K562 (cell line): ENCODE measurements at regions not wholly inside any gene's neighbourhood (a gene's known extent, or its start where the extent isn't known, plus 50 kb on each side); places are given as distances from the start of the nearest gene placed in this dataset.

Source experiments
- CREBBP ChIP-seq: IDR thresholded peaks from one replicate; pipeline ENCODE4 v1.6.1; 2012; ENCODE audit warnings: low read depth, mild to moderate bottlenecking, control low read depth, inconsistent platforms, low read length
- DPF2 ChIP-seq: fragments of 450-650 bp; IDR thresholded peaks from 2 replicates; pipeline ENCODE4 v1.6.1; 2016
- ELF1 ChIP-seq: fragments of 200-800 bp; sonication (Bioruptor generic); IDR thresholded peaks from 2 replicates; pipeline ENCODE4 v1.6.1; 2016; ENCODE audit warnings: missing genetic modification characterization, missing compliant biosample characterization
- HDAC2 ChIP-seq: fragments of 450-650 bp; IDR thresholded peaks from 2 replicates; pipeline ENCODE4 v1.6.1; 2016; ENCODE audit warnings: mild to moderate bottlenecking
- HNRNPL ChIP-seq: fragments of 200-400 bp; formaldehyde crosslinking; IDR thresholded peaks from 2 replicates; pipeline ENCODE4 v1.6.1; 2017; ENCODE audit warnings: low read depth, mild to moderate bottlenecking, low read length
- HNRNPUL1 ChIP-seq: fragments of 200-400 bp; formaldehyde crosslinking; IDR thresholded peaks from 2 replicates; pipeline ENCODE4 v1.6.1; 2017; ENCODE audit warnings: low read length
- JUNB ChIP-seq: fragments of 450-650 bp; formaldehyde crosslinking; conservative IDR thresholded peaks from 2 replicates; pipeline ENCODE4 v1.4.0; 2020; ENCODE audit warnings: mild to moderate bottlenecking
- LCOR ChIP-seq: sonication (generic); formaldehyde crosslinking; IDR thresholded peaks from 2 replicates; pipeline ENCODE4 v1.8.0; 2022; ENCODE audit warnings: mild to moderate bottlenecking, missing genetic modification reagents
- PRMT5 ChIP-seq: sonication (generic); formaldehyde crosslinking; IDR thresholded peaks from 2 replicates; pipeline ENCODE4 v1.5.0; 2020; ENCODE audit warnings: missing genetic modification reagents
- RUNX1 ChIP-seq: sonication (generic); IDR thresholded peaks from 2 replicates; pipeline ENCODE4 v1.6.1; 2016; ENCODE audit warnings: antibody characterized with exemption, low read depth
- SFPQ ChIP-seq: fragments of 200-400 bp; formaldehyde crosslinking; IDR thresholded peaks from 2 replicates; pipeline ENCODE4 v1.6.1; 2017; ENCODE audit warnings: mild to moderate bottlenecking, low read depth, low read length, moderate library complexity
- SIRT6 ChIP-seq: IDR thresholded peaks from one replicate; pipeline ENCODE4 v1.6.1; 2012; ENCODE audit warnings: low read depth, mild to moderate bottlenecking, control low read depth, inconsistent platforms, low read length, moderate library complexity
- SMARCE1 ChIP-seq: fragments of 450-650 bp; IDR thresholded peaks from 2 replicates; pipeline ENCODE4 v1.7.1; 2016; ENCODE audit warnings: mild to moderate bottlenecking
- SUPT5H ChIP-seq: fragments of 450-650 bp; IDR thresholded peaks from 2 replicates; pipeline ENCODE4 v1.6.1; 2016
- TCF15 ChIP-seq: fragments of 250-450 bp; sonication (Bioruptor Pico); IDR thresholded peaks from 2 replicates; pipeline ENCODE4 v1.8.0; 2022; ENCODE audit warnings: moderate library complexity, mild to moderate bottlenecking, inconsistent platforms
- TSC22D4 ChIP-seq: fragments of 450-650 bp; IDR thresholded peaks from 2 replicates; pipeline ENCODE4 v1.6.1; 2016; ENCODE audit warnings: missing genetic modification characterization, missing biosample characterization, control low read depth
- TSHZ1 ChIP-seq: fragments of 250-450 bp; sonication (Bioruptor Pico); IDR thresholded peaks from 2 replicates; pipeline ENCODE4 v1.4.0; 2020; ENCODE audit warnings: mild to moderate bottlenecking, moderate library complexity
- ZFP30 ChIP-seq: fragments of 250-450 bp; sonication (Bioruptor Pico); IDR thresholded peaks from 2 replicates; pipeline ENCODE4 v1.8.0; 2022; ENCODE audit warnings: moderate library complexity, mild to moderate bottlenecking, inconsistent platforms, borderline replicate concordance
- ZHX1 ChIP-seq: fragments of 150-350 bp; conservative IDR thresholded peaks from 2 replicates; pipeline ENCODE4 v1.6.1; 2014; ENCODE audit warnings: low read length
- ZNF778 ChIP-seq: fragments of 450-650 bp; formaldehyde crosslinking; IDR thresholded peaks from 2 replicates; pipeline ENCODE4 v1.4.0; 2020; ENCODE audit warnings: mild to moderate bottlenecking, moderate library complexity
- ZNF830 ChIP-seq: fragments of 250-450 bp; sonication (Bioruptor Pico); IDR thresholded peaks from 2 replicates; pipeline ENCODE4 v1.5.0; 2021; ENCODE audit warnings: mild to moderate bottlenecking
- ZSCAN32 ChIP-seq: fragments of 450-650 bp; formaldehyde crosslinking; IDR thresholded peaks from 2 replicates; pipeline ENCODE4 v1.4.0; 2020; ENCODE audit warnings: mild to moderate bottlenecking, moderate library complexity

GRCh38 chr17:36722121-36722902 is 120.9 kb downstream of the MRM1 start (continued):
- TF ChIP-seq ZHX1: no peak
- TF ChIP-seq SFPQ: no peak
- no peak for TF ChIP-seq ZFP30 (CRISPR knock-in tag)
- TF ChIP-seq SUPT5H: peak; percentile 66; the same call in 1 of the 2 replicates
- 0 out of 2 replicates have a peak, but pooled peaks have one; percentile 30 for TF ChIP-seq ELF1
- TF ChIP-seq TCF15 (CRISPR knock-in tag): no peak
- TF ChIP-seq ZNF830 (CRISPR knock-in tag): no peak
- no peak for TF ChIP-seq PRMT5
- TF ChIP-seq JUNB (CRISPR knock-in tag): no peak
- no peak for TF ChIP-seq HNRNPUL1
- TF ChIP-seq LCOR (CRISPR knock-in tag): no peak
- no peak for TF ChIP-seq SIRT6
- TF ChIP-seq ZSCAN32 (CRISPR knock-in tag): 0 out of 2 replicates have a peak, but pooled peaks have one; percentile 25
- no peak for TF ChIP-seq CREBBP
- TF ChIP-seq RUNX1: no peak
- TF ChIP-seq ZNF778 (CRISPR knock-in tag): no peak
- TF ChIP-seq SMARCE1: peak; percentile 69; the same call in 1 of the 2 replicates
- peak; percentile 5; the same call in 1 of the 2 replicates for TF ChIP-seq HNRNPL
- TF ChIP-seq TSC22D4 (tag): no peak
- TF ChIP-seq DPF2: peak; percentile 10
- no peak for TF ChIP-seq TSHZ1 (CRISPR knock-in tag)
- no peak for TF ChIP-seq HDAC2
